Tongue (tissue), 1 donor: ENCODE measurements at regions not wholly inside any gene's neighbourhood (a gene's known extent, or its start where the extent isn't known, plus 50 kb on each side); places are given as distances from the start of the nearest gene placed in this dataset.

Experiments
- DNase-seq: peaks from one replicate; pipeline ENCODE4 v3.0.0-alpha.2; 2015

DNA sequence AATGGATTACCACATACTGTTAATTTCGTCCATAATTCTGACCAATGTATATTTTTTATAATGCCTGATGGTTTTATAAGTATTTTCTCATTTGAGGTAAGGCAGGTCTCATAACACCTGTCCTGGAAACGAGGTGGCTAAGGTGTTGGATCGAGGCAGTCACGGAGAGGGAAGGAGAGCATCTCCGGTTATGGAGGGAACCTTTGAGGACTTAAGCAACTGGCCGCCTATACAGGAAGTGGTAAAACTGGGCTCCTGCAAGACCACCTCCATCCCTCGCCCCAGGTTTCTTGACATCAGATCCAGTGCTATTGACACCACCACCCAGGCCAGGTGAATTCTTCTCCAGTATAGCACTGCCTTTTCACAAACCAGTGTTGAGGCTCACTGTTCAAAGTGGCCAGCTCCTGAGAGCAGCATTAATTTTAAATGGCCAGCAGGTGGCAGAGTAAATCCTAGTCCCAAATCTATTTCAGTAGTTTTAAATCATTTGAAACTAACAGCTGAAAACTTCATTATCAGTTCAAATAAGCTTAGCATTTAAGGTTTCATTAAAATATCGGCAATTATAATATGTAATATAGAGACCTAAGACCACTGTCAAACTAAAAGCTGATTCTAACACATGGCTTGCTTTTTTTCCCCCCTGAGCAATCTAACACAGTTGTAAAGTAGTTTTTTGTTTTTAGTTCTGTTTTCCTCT lies 100.8 kb downstream of the PPM1A start:
- DNase-seq = peak; percentile 82

DNA sequence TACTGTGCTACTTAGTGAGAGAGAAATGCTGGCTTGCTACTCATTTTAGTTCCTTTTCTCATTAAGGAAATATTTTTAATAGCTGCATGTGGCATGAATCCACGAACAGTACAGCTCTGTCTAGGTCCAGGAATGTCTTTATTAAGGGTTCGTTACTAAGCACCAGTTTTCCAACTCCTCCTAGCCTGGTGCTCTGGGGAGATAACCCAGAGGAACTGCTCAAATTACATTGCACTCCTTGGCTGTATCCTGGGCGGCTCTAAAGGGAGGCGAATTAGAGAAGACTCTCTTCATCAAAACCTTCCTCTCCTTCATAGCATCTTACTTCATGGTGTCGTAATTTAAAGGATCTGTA lies 101.3 kb downstream of the PPM1A start:
- DNase-seq = peak; percentile 27

DNA sequence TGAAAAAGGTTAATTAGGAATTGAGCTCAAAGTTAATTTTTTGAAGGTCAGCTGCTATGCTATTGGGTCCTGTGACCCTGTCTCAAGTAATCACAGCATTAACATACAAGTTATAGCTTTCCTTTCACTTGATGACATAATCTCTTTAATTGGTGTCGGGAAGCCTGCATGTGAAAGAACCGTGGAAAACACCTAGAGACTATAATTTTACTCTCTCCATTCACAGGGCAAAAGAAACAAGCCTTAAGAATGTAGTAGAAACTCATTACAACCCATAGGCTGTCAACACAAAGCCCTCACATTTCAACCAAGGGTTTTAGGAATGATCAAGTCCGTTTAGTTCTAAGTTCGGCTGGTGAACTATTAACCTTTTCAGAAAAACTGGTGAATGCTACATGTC lies 104.4 kb downstream of the PPM1A start:
- DNase-seq = no peak

DNA sequence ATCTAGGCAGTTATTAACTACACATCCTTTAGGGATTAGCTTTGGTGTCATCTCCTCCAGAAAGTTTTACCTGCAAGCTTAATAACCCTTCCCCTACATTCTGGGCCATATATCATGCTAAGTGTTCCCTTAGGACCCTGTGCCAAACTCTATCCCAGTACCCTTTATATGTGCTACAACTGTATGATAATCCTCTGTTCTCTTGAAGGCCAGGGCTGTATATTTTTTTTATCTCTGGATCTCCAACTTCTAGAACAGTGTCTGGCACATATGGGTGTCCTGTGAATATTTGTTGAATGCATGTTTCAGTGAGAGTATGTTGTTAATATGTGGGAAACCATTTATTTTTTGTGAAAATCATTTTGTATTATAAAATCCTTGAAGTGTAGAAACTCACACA lies 106.7 kb downstream of the PPM1A start:
- no peak for DNase-seq

DNA sequence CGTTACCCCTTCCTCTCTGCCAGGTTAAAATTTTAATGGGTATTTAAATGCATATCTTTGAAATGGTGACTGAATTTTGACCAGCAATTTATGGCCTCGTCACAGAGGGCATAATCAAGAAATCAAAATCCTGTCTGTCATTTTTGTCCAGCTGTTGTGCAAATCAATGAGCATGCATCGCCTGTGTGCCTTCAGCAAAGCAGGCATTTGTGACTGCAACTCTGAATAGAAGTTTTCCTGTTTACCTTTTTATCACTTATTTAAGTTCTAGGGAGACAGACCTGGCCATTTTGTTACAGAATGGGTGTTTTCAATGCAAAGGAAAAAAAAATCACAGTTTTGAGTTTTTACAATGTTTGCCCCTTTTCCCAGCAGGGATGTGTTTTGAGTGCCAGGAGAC lies 107.4 kb downstream of the PPM1A start:
- no peak for DNase-seq

DNA sequence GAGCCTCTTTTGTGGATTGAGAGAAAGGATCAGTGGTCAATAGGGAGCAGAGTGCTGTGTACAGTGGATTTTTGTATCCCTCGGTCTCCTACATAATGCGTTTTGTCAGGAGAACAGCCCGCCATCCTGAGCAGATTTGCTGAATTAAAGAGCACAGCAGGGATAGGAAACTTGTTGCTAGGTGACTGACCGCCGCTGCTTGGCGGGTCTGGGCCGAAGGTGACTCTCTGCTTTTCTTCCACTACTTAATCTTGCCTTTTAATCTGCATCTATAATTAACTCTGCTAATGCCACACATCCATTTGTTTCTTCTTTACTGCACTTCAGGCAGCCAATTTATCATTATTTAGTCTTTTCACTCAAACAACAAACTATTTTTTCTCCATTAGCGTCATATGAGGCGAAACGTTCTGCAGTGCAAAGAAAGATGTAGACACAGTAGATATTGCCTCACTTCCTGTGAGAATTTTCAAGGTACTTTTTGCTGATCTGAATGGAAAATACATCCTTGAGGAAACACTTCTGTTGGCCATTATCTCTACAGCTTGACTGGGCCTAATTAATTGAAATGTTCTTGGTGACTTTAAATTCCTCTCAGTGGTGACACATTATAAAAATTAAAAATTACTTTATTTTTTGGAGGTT lies 108.0 kb downstream of the PPM1A start:
- peak; percentile 26 for DNase-seq

DNA sequence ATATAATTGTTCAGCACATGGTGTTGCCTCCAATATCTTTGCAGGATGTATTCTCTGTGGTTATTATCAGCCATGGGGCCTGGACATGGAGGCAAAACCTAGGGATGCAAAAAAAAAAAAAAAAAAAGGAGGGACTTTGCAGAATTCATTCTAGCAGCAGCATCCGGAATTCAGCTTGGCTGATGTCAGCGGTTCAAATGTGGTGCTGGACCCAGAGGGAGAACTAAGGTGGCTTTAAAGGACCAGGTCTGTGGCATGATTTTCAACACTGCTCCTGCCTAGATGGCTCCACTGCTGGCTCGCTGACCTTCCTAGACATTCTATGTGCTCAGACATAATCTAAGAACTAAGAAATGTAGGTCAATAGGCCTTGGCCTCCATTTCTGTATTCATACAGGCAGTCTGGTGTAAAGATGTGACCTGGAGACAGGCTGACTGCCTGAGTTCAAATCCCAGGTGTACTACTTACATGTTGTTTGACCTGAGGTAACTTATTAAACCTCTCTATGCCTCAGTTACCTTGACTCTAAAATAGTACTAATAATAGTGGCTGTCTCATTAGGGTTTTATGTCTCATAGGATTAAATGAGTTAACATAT lies 108.6 kb downstream of the PPM1A start:
- DNase-seq = no peak

DNA sequence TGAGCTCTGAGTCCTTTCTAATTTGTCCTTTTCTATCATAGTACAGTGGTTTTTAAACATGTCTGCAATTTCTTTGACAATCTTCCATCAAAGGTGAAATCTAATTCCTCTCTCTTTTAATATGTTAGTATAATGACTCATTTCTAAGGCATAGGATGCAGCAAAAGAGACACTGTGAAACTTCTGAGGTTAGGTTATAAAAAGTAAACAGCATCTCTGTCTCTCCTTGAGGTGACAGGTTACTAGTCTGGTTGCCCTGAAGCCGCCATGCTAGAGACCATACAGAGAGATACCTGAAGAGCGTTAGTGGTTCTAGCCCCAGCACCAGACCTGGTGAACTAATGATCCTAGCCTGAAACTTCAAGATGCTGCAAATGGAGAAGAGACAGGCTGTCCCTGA lies 114.3 kb downstream of the PPM1A start:
- DNase-seq = no peak

DNA sequence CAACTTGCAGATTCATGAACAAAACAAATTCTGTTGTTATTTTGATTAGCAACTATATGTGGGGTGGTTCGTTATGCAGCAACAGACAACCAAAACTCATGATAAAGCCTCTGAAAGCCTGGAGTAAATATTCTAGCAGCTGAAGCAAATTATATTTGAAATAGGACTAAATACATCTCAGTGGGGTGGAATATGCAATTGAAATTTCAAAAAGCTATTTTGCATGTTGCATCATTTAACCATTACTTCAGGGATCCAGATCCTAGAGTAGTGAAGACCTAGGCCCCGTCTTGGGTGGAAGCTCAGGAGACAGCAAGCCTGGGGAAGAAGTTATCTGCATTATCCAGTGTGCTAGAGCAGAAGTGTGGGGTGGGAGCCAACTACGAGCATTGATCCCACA lies 114.7 kb downstream of the PPM1A start:
- no peak for DNase-seq

DNA sequence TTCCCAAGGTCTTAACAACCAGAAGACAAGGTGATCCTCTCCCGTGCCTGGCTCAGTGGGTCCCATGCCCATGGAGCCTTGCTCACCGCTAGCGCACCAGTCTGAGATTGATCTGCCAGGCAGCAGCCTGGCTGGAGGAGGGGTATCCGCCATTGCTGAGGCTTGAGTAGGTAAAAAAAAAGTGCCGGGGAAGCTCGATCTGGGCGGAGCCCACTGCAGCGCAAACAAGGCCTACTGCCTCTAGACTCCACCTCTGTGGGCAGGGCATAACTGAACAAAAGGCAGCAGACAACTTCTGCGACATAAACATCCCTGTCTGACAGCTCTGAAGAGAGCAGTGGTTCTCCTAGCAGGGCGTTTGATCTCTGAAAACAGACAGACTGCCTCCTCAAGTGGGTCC lies 104.0 kb downstream of the C14orf39 start:
- no peak for DNase-seq
